Osteoblast (primary cell): ENCODE measurements at regions not wholly inside any gene's neighbourhood (a gene's known extent, or its start where the extent isn't known, plus 50 kb on each side); places are given as distances from the start of the nearest gene placed in this dataset.

Source experiments
- DNase-seq: peaks from one replicate; pipeline ENCODE4 v3.0.0; 2011; ENCODE audit warnings: low spot score, mixed read lengths; ENCODE audit not compliant: insufficient read length; ENCODE audit errors: missing footprints
- H2AFZ ChIP-seq: 2 replicates; pipeline ENCODE4 v1.6.0; 2011; ENCODE audit warnings: mild to moderate bottlenecking, low read length
- H3K27ac ChIP-seq: 2 replicates; pipeline ENCODE4 v1.5.1; 2011; ENCODE audit warnings: mild to moderate bottlenecking, low read depth, low read length, moderate library complexity
- H3K27me3 ChIP-seq: 2 replicates; pipeline ENCODE4 v1.6.0; 2012; ENCODE audit warnings: mild to moderate bottlenecking, control low read depth, inconsistent platforms, low read length, moderate library complexity; ENCODE audit not compliant: insufficient read depth
- H3K36me3 ChIP-seq: 2 replicates; pipeline ENCODE4 v1.5.1; 2011; ENCODE audit warnings: mild to moderate bottlenecking, low read length, control low read depth, moderate library complexity; ENCODE audit not compliant: insufficient read depth
- H3K4me1 ChIP-seq: 2 replicates; pipeline ENCODE4 v1.5.1; 2011; ENCODE audit warnings: mild to moderate bottlenecking, low read length, control low read depth, moderate library complexity; ENCODE audit not compliant: insufficient read depth
- H3K4me2 ChIP-seq: 2 replicates; pipeline ENCODE4 v1.6.0; 2011; ENCODE audit warnings: mild to moderate bottlenecking, low read length; ENCODE audit not compliant: insufficient read depth
- H3K4me3 ChIP-seq: fragments of 200-600 bp; sonication (generic); 3 replicates; pipeline ENCODE4 v1.5.1; 2012; ENCODE audit warnings: mild to moderate bottlenecking, low read length, inconsistent platforms; ENCODE audit not compliant: insufficient read depth
- H3K79me2 ChIP-seq: 2 replicates; pipeline ENCODE4 v1.6.0; 2012; ENCODE audit warnings: mild to moderate bottlenecking, low read length, control low read depth, inconsistent platforms; ENCODE audit not compliant: insufficient read depth
- H3K9me3 ChIP-seq: 2 replicates; pipeline ENCODE4 v1.5.1; 2011; ENCODE audit warnings: low read depth, low read length, control low read depth
- H4K20me1 ChIP-seq: 2 replicates; pipeline ENCODE4 v1.6.0; 2012; ENCODE audit warnings: mild to moderate bottlenecking, low read length, control low read depth; ENCODE audit not compliant: insufficient read depth
- TF ChIP-seq, protein P1 (sequence below): IDR thresholded peaks from 2 replicates; pipeline ENCODE4 v1.5.1; 2011; ENCODE audit warnings: mild to moderate bottlenecking, low read depth, low read length, moderate library complexity; ENCODE audit errors: extremely low read depth

DNA sequence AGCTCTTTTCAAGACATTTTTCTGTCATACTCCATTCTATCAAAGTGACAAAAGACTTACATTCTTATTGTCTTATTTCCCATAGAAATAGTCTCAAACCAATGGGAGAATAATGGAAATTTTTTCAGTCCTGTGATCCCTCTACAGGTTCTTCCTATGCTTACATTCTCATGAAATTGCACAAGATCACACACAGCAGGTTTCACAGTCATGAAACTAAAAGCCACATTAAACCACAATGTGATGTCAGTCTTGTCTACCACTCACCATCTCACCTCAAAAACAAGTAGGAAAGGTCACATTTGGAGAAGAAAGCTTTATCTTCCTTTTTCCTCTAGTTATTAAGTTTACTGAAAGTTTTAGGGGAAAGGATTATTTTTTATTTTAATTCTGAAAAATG, 161.0 kb upstream of the RORA start:
- DNase-seq = no peak
- TF ChIP-seq, protein P1, sequence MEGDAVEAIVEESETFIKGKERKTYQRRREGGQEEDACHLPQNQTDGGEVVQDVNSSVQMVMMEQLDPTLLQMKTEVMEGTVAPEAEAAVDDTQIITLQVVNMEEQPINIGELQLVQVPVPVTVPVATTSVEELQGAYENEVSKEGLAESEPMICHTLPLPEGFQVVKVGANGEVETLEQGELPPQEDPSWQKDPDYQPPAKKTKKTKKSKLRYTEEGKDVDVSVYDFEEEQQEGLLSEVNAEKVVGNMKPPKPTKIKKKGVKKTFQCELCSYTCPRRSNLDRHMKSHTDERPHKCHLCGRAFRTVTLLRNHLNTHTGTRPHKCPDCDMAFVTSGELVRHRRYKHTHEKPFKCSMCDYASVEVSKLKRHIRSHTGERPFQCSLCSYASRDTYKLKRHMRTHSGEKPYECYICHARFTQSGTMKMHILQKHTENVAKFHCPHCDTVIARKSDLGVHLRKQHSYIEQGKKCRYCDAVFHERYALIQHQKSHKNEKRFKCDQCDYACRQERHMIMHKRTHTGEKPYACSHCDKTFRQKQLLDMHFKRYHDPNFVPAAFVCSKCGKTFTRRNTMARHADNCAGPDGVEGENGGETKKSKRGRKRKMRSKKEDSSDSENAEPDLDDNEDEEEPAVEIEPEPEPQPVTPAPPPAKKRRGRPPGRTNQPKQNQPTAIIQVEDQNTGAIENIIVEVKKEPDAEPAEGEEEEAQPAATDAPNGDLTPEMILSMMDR = no peak
- Histone ChIP-seq H3K27ac (no peak overlapping the region), H3K4me3 (no peak overlapping the region), H3K4me1 (no peaks in the 10 kb centered on the region), H3K36me3 (no peaks in the 10 kb centered on the region), H3K79me2 (no peaks in the 10 kb centered on the region), H4K20me1 (no peaks in the 10 kb centered on the region), H3K4me2 (no peak overlapping the region), H2AFZ (no peak overlapping the region), H3K9me3 (no peaks in the 10 kb centered on the region), H3K27me3 (no peaks in the 10 kb centered on the region)

DNA sequence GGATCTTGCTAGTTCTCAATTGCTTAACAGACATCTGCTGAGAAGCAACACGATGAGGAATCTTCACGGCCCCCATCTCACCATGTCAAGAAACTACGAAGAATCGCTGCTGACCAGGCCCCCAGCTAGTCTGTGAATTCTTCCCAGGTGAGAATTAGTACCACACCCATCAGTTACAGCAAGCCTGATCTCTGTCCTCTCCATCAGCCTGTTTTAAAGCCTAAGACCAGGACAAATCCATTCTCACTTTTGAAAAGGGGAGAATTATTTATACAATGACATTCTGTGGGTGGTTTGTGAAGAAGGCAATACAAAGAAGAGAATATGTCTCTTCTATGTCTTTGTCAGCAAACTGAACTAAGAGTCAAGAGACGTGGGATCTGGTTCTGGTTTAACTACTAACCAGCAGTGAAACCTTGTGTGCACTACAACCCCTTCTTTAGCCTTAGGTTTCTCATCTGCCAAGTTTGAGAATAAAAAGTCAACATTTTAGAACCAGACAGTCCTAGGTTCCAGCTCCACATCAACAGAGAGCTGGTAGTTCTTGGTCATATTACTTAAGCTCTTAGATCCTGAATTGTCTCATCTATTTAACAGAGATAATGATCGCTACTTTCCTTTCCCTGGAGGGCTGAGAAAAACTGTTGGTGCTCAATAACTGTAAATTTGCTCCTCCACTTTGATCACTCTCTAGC, 160.4 kb upstream of the RORA start:
- Histone ChIP-seq H3K27ac (no peak overlapping the region), H3K4me1 (no peaks in the 10 kb centered on the region), H2AFZ (no peak overlapping the region), H3K4me3 (no peak overlapping the region), H3K9me3 (no peaks in the 10 kb centered on the region), H3K4me2 (no peak overlapping the region), H3K79me2 (no peaks in the 10 kb centered on the region), H3K36me3 (no peaks in the 10 kb centered on the region), H3K27me3 (no peaks in the 10 kb centered on the region), H4K20me1 (no peaks in the 10 kb centered on the region)
- TF ChIP-seq, protein P1 = no peak
- DNase-seq = no peak

DNA sequence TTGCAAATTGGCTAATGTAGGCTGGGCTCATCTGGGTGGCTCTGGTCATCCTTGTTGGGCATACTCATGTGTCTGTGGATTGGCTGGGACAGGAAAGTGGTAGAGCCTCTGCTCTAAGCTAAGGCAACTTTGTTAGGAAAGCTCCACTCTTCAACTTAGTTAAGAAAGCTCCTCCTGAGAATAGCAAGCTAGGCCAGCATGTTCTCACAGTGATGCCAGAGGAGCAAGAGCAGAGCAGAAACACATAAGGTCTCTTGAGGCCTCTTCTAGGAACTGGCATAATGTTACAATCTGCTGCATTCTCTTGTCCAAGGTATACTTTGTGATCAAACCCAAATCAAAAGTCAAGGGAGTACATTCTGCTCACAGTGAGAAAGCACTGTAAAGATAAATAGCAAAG, 158.6 kb upstream of the RORA start:
- no peaks in the 10 kb centered on the region for H4K20me1 ChIP-seq
- TF ChIP-seq, protein P1 = no peak
- H3K4me3 ChIP-seq = no peak overlapping the region
- no peaks in the 10 kb centered on the region for H3K27me3 ChIP-seq
- H3K27ac ChIP-seq = no peak overlapping the region
- no peak overlapping the region for H3K4me2 ChIP-seq
- H3K4me1 ChIP-seq = peaks cover 9% of the 10 kb centered on the region
- H2AFZ ChIP-seq = no peak overlapping the region
- DNase-seq = no peak
- no peaks in the 10 kb centered on the region for H3K36me3 ChIP-seq
- no peaks in the 10 kb centered on the region for H3K79me2 ChIP-seq
- H3K9me3 ChIP-seq = no peaks in the 10 kb centered on the region

DNA sequence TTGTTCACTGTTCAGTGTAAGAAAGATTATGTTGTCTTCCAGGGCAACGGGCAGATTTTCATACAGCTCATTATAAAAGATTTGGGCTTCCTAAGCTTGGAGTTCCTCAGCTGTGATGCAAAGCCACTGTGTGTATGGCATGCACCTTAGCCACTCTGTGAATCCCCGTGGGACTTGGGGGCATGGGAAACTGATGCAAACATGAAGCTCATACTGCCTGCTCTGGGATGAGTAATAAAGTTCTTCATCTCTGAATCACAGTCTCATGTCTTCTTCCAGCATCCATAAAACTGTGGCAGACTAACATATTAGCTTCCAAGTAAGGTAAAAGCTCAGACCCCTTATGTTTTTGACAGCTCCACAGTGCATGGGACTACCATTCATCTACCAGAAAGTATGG, 154.3 kb upstream of the RORA start:
- Histone ChIP-seq H2AFZ (peak overlapping the region; percentile 51), H3K4me2 (peak overlapping the region; percentile 54), H3K36me3 (no peaks in the 10 kb centered on the region), H4K20me1 (no peaks in the 10 kb centered on the region), H3K9me3 (no peaks in the 10 kb centered on the region), H3K79me2 (no peaks in the 10 kb centered on the region), H3K4me1 (peaks cover 9% of the 10 kb centered on the region), H3K4me3 (peak overlapping the region; percentile 5), H3K27ac (peak overlapping the region; percentile 85), H3K27me3 (peaks cover 6% of the 10 kb centered on the region)
- no peak for DNase-seq
- TF ChIP-seq, protein P1 = no peak
